H1 (cell line): ENCODE measurements at regions not wholly inside any gene's neighbourhood (a gene's known extent, or its start where the extent isn't known, plus 50 kb on each side); places are given as distances from the start of the nearest gene placed in this dataset.

Experiments
- CTCF ChIA-PET: fragments of 300-600 bp; sonication (Branson Sonifier 250); formaldehyde crosslinking; loops from one replicate; lab custom pipeline; 2021; ENCODE audit not compliant: partially characterized antibody; lab: Charles Lee
- POLR2A ChIA-PET: fragments of 300-600 bp; sonication (Branson Sonifier 250); formaldehyde crosslinking; loops from one replicate; lab custom pipeline; 2021; ENCODE audit warnings: inconsistent platforms; ENCODE audit not compliant: partially characterized antibody; lab: Charles Lee
- DNase-seq, 2 experiments: peaks; one replicate each; pipeline versions ENCODE4 v3.0.0 to v3.0.0-alpha.2; 2010 to 2022; ENCODE audit warnings: low spot score in 2 of 2, low read depth in 1 of 2, mixed read lengths in 1 of 2
- FAIRE-seq: peaks from 2 replicates; lab custom pipeline; 2011; peaks lifted over from hg19 to GRCh38; lab: Jason Lieb, UNC
- H2AFZ ChIP-seq: 2 replicates; pipeline ENCODE4 v1.8.1; 2012; ENCODE audit warnings: low read length, inconsistent platforms
- H2AK5ac ChIP-seq: 2 replicates; pipeline ENCODE4 v1.6.1; 2013; ENCODE audit warnings: low read depth, low read length
- H2BK120ac ChIP-seq: replicated peaks from 2 replicates; pipeline ENCODE3; 2013; ENCODE audit warnings: low read depth, low read length, inconsistent platforms
- H2BK12ac ChIP-seq: 2 replicates; pipeline ENCODE4 v1.6.1; 2013; ENCODE audit warnings: low read depth, low read length
- H2BK15ac ChIP-seq: 2 replicates; pipeline ENCODE4 v1.6.1; 2013; ENCODE audit warnings: low read length
- H2BK20ac ChIP-seq: 2 replicates; pipeline ENCODE4 v1.6.1; 2013; ENCODE audit warnings: low read length
- H2BK5ac ChIP-seq: 2 replicates; pipeline ENCODE4 v1.6.1; 2013; ENCODE audit warnings: low read depth, low read length
- H3K14ac ChIP-seq: 2 replicates; pipeline ENCODE4 v1.6.1; 2013; ENCODE audit warnings: inconsistent platforms; ENCODE audit not compliant: insufficient read length
- H3K18ac ChIP-seq: 2 replicates; pipeline ENCODE4 v1.6.1; 2013; ENCODE audit warnings: low read length; ENCODE audit errors: extremely low read depth
- H3K23ac ChIP-seq: 2 replicates; pipeline ENCODE4 v1.6.1; 2013; ENCODE audit warnings: inconsistent platforms; ENCODE audit not compliant: insufficient read length
- H3K23me2 ChIP-seq: 2 replicates; pipeline ENCODE4 v1.6.1; 2013; ENCODE audit warnings: low read depth, low read length
- H3K27ac ChIP-seq: 2 replicates; pipeline ENCODE4 v1.6.1; 2011; ENCODE audit warnings: low read depth, low read length, inconsistent platforms
- H3K27me3 ChIP-seq, 4 experiments: replicated peaks in 1 of 4; 1 replicate in 1 of 4; 2 replicates in 3 of 4; pipeline versions ENCODE4 v1.6.1 to v1.8.1; 2011 to 2013; ENCODE audit warnings: low read length in 3 of 4, mild to moderate bottlenecking in 3 of 4, inconsistent platforms in 2 of 4, mixed read lengths in 2 of 4, moderate library complexity in 1 of 4; ENCODE audit not compliant: control insufficient read depth in 3 of 4, insufficient read depth in 3 of 4; ENCODE audit errors: extremely low read depth in 1 of 4
- H3K36me3 ChIP-seq, 4 experiments: 2 replicates each; pipeline versions ENCODE4 v1.6.1 to v1.8.1; 2011 to 2013; ENCODE audit warnings: mild to moderate bottlenecking in 4 of 4, low read length in 3 of 4, moderate library complexity in 2 of 4, control low read depth in 1 of 4, inconsistent platforms in 1 of 4; ENCODE audit not compliant: insufficient read depth in 4 of 4, control insufficient read depth in 2 of 4
- H3K4ac ChIP-seq: replicated peaks from 2 replicates; pipeline ENCODE3; 2013; ENCODE audit warnings: low read length, low read depth, mixed read lengths, inconsistent platforms; ENCODE audit not compliant: insufficient read length
- H3K4me1 ChIP-seq, 4 experiments: replicated peaks in 1 of 4; 1 replicate in 1 of 4; 2 replicates in 3 of 4; pipeline versions ENCODE4 v1.6.1 to v1.8.1; 2011 to 2013; ENCODE audit warnings: low read length in 3 of 4, inconsistent platforms in 2 of 4, mixed read lengths in 1 of 4; ENCODE audit not compliant: insufficient read depth in 4 of 4, control insufficient read depth in 3 of 4
- H3K4me2 ChIP-seq, 2 experiments: 2 replicates each; pipeline versions ENCODE4 v1.6.1 to v1.8.1; 2011 to 2013; ENCODE audit warnings: low read depth in 2 of 2, low read length in 2 of 2, control low read depth in 1 of 2, inconsistent platforms in 1 of 2, mild to moderate bottlenecking in 1 of 2; ENCODE audit not compliant: insufficient read depth in 1 of 2
- H3K4me3 ChIP-seq, 4 experiments: fragments of 200-600, 300-600 bp in 1 of 4; sonication (generic), shearing (Covaris generic), sonication (Bioruptor Twin) in 1 of 4; 2 replicates each; pipeline versions ENCODE4 v1.5.1 to v1.8.1; 2011 to 2016; ENCODE audit warnings: low read length in 4 of 4, low read depth in 3 of 4, control low read depth in 2 of 4, inconsistent platforms in 2 of 4, mild to moderate bottlenecking in 2 of 4, mixed read lengths in 1 of 4, moderate library complexity in 1 of 4; ENCODE audit not compliant: insufficient read depth in 2 of 4; ENCODE audit errors: extremely low read depth in 1 of 4
- H3K56ac ChIP-seq: replicated peaks from 2 replicates; pipeline ENCODE3; 2013; ENCODE audit warnings: low read depth, mild to moderate bottlenecking, mixed read lengths, low read length, inconsistent platforms; ENCODE audit not compliant: insufficient read length
- H3K79me1 ChIP-seq: 2 replicates; pipeline ENCODE4 v1.6.1; 2013; ENCODE audit warnings: low read depth, low read length, control low read depth
- H3K79me2 ChIP-seq, 2 experiments: 2 replicates each; pipeline versions ENCODE4 v1.6.1 to v1.8.1; 2012 to 2013; ENCODE audit warnings: low read length in 2 of 2, mild to moderate bottlenecking in 2 of 2, inconsistent platforms in 1 of 2; ENCODE audit not compliant: insufficient read depth in 2 of 2, control insufficient read depth in 1 of 2
- H3K9ac ChIP-seq, 4 experiments: replicated peaks in 1 of 4; 1 replicate in 1 of 4; 2 replicates in 3 of 4; pipeline versions ENCODE4 v1.6.1 to v1.8.1; 2011 to 2013; ENCODE audit warnings: low read depth in 3 of 4, low read length in 3 of 4, control low read depth in 2 of 4, mild to moderate bottlenecking in 2 of 4, moderate library complexity in 2 of 4, inconsistent platforms in 1 of 4; ENCODE audit errors: extremely low read depth in 1 of 4
- H3K9me3 ChIP-seq, 2 experiments: 2 replicates each; pipeline versions ENCODE4 v1.6.1 to v1.8.1; 2012 to 2013; ENCODE audit warnings: mild to moderate bottlenecking in 2 of 2, moderate library complexity in 2 of 2, control low read depth in 1 of 2, inconsistent platforms in 1 of 2, low read depth in 1 of 2, low read length in 1 of 2, mixed read lengths in 1 of 2; ENCODE audit not compliant: insufficient read depth in 2 of 2
- H4K20me1 ChIP-seq, 2 experiments: replicated peaks in 1 of 2; 2 replicates each; pipeline versions ENCODE3 to v1.8.1; 2011 to 2013; ENCODE audit warnings: inconsistent platforms in 2 of 2, low read length in 2 of 2, mild to moderate bottlenecking in 1 of 2; ENCODE audit not compliant: insufficient read depth in 2 of 2, control insufficient read depth in 1 of 2
- H4K5ac ChIP-seq: 2 replicates; pipeline ENCODE4 v1.6.1; 2013; ENCODE audit warnings: low read length, low read depth, mixed read lengths, inconsistent platforms; ENCODE audit not compliant: insufficient read length
- H4K8ac ChIP-seq: 2 replicates; pipeline ENCODE4 v1.8.0; 2013; ENCODE audit warnings: mild to moderate bottlenecking, moderate library complexity, low read length, inconsistent platforms; ENCODE audit not compliant: insufficient read depth; ENCODE audit errors: extremely low read depth
- H4K91ac ChIP-seq: replicated peaks from 2 replicates; pipeline ENCODE3; 2013; ENCODE audit warnings: low read length, mixed read lengths, inconsistent platforms; ENCODE audit not compliant: insufficient read length
- BRCA1 ChIP-seq: IDR thresholded peaks from 2 replicates; pipeline ENCODE4 v1.6.1; 2012; ENCODE audit warnings: low read depth, low read length, improper control_type of control experiment
- CREB1 ChIP-seq: IDR thresholded peaks from 2 replicates; pipeline ENCODE4 v1.6.1; 2012; ENCODE audit warnings: inconsistent platforms
- EP300 ChIP-seq, 2 experiments: IDR thresholded peaks; 1 replicate in 1 of 2; 2 replicates in 1 of 2; pipeline ENCODE4 v1.6.1; 2011 to 2012; ENCODE audit warnings: low read depth in 2 of 2, low read length in 2 of 2, mild to moderate bottlenecking in 2 of 2, borderline replicate concordance in 1 of 2, inconsistent platforms in 1 of 2, moderate library complexity in 1 of 2
- EZH2 ChIP-seq: fragments of 200-600 bp; sonication (generic); IDR thresholded peaks from 2 replicates; pipeline ENCODE4 v1.7.1; 2012; ENCODE audit warnings: low read depth, mild to moderate bottlenecking, moderate library complexity, low read length, inconsistent platforms; ENCODE audit not compliant: severe bottlenecking
- POLR2A ChIP-seq, 2 experiments: IDR thresholded peaks; 1 replicate in 1 of 2; 2 replicates in 1 of 2; pipeline ENCODE4 v1.6.1; 2011; ENCODE audit warnings: low read depth in 2 of 2, low read length in 2 of 2, mild to moderate bottlenecking in 2 of 2; ENCODE audit errors: control extremely low read depth in 1 of 2
- RBBP5 ChIP-seq: IDR thresholded peaks from 2 replicates; pipeline ENCODE4 v1.7.1; 2012; ENCODE audit warnings: low read depth, mild to moderate bottlenecking, inconsistent platforms, low read length, moderate library complexity, borderline replicate concordance
- SP1 ChIP-seq: IDR thresholded peaks from 2 replicates; pipeline ENCODE4 v1.6.1; 2011; ENCODE audit warnings: low read depth, low read length
- SUZ12 ChIP-seq: fragments of 200-600 bp; sonication (generic); IDR thresholded peaks from 2 replicates; pipeline ENCODE4 v1.6.1; 2012; ENCODE audit warnings: mild to moderate bottlenecking, inconsistent platforms, low read length, moderate library complexity, mixed read lengths
- TBP ChIP-seq: IDR thresholded peaks from 2 replicates; pipeline ENCODE4 v1.6.1; 2011; ENCODE audit warnings: low read depth, low read length, improper control_type of control experiment
- WGBS, 2 experiments: shearing (Covaris generic) in 1 of 2; methylation state at CpG; one replicate each; pipeline versions ENCODE4 v1.1.6 to v1.1.7; 2013 to 2015; ENCODE audit warnings: low lambda C conversion rate in 2 of 2, mixed read lengths in 2 of 2, inconsistent platforms in 1 of 2, low coverage in 1 of 2, missing lambda C conversion rate in 1 of 2; ENCODE audit not compliant: insufficient replicate concordance in 2 of 2, insufficient coverage in 1 of 2, insufficient read length in 1 of 2; ENCODE audit errors: extremely low coverage in 1 of 2, missing lambda C conversion rate in 1 of 2; 5-methylcytosine and 5-hydroxymethylcytosine counted together
- TF ChIP-seq, protein P1 (sequence below): IDR thresholded peaks from 2 replicates; pipeline ENCODE4 v1.6.1; 2012; ENCODE audit warnings: inconsistent platforms
- TF ChIP-seq, protein P2 (sequence below): IDR thresholded peaks from 2 replicates; pipeline ENCODE4 v1.6.1; 2011; ENCODE audit warnings: low read length, improper control_type of control experiment

DNA sequence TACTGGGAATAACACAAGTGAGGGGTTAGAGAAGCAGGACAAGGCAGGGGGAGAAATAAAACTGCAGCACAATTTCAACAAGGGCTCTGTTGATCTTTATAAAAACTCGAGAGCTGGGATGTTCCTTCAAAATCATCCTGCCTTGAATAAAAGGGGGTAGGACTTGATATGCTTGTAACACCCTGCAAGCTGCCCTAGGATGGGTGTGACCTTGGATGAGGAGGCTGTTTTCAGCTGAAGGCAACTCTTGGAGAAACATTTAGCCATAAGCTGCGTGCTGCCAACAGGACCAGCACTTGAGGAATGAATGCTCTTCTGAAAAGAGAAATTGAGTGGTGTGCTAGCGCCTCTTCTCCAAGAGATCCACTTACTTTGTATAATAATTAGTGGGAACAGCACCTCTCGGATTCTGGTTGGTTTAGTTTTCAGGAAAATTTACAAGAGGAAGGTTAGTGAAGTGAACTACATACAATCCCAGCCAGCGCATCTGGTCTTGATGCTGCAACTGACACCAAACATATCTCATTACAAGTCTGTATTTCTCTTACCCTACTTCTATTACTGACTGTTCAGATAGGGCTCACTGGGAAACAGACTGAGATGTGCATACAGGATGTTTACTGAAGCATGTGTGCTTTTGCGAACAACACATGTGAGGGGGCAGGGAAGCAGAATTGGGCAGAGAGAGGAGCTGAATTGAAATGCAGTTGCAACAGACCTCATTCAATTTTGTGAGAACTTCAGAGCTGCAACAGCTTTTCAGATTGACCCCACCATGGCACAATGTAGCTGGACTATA lies 643.0 kb upstream of the GOLIM4 start:
- H2BK120ac ChIP-seq = no peak overlapping the region
- no peak overlapping the region for H2BK12ac ChIP-seq
- ChIA-PET POLR2A (interaction anchor here (1.2 kb wide), 1 partner anchor 9 kb away, joined by 3 read pairs; no protein-coding TSS in a partner anchor), CTCF (interaction anchor here (0.8 to 0.9 kb wide), 4 partner anchors 9 to 101 kb away, joined by 3 read pairs; no protein-coding TSS in a partner anchor)
- no peaks in the 10 kb centered on the region for H3K79me2 ChIP-seq
- peak overlapping the region; percentile 19; the same call in 1 of the 2 replicates for H2BK20ac ChIP-seq
- no peak overlapping the region for H3K18ac ChIP-seq
- H4K20me1 ChIP-seq = no peaks in the 10 kb centered on the region
- H3K56ac ChIP-seq = no peak overlapping the region
- peaks cover 0 to 6% of the 10 kb centered on the region in 2 experiments; a peak in 3 of 4 replicates for H3K9me3 ChIP-seq
- H2AFZ ChIP-seq = 0 out of 2 replicates have a peak overlapping the region, but pooled peaks have one; percentile 36
- H4K5ac ChIP-seq = no peak overlapping the region
- no peak overlapping the region for H3K4me3 ChIP-seq
- H3K4ac ChIP-seq = no peak overlapping the region
- H3K27me3 ChIP-seq = peaks cover 0 to 1% (median 0%) of the 10 kb centered on the region in 4 experiments; a peak in 1 of 7 replicates
- no peak for FAIRE-seq
- H3K36me3 ChIP-seq = no peaks in the 10 kb centered on the region
- H2AK5ac ChIP-seq = no peak overlapping the region
- WGBS, 2 experiments = 87% methylated on average over 6 of the region's 6 CpGs; no CpG with 5 or more reads in 1 of the 2 experiments
- H3K4me1 ChIP-seq = peaks cover 0 to 5% (median 2%) of the 10 kb centered on the region in 4 experiments; a peak in 3 of 7 replicates
- H3K14ac ChIP-seq = no peak overlapping the region
- H3K23me2 ChIP-seq = no peaks in the 10 kb centered on the region
- no peak overlapping the region for H2BK5ac ChIP-seq
- no peak overlapping the region for H3K9ac ChIP-seq
- H3K4me2 ChIP-seq = peak overlapping the region in 1 of 2 experiments; percentile 11; a peak in 1 of 4 replicates
- no peaks in the 10 kb centered on the region for H3K79me1 ChIP-seq
- DNase-seq = no peak
- H4K91ac ChIP-seq = no peak overlapping the region
- no peak overlapping the region for H2BK15ac ChIP-seq
- H4K8ac ChIP-seq = no peak overlapping the region
- H3K23ac ChIP-seq = no peak overlapping the region
- no peak overlapping the region for H3K27ac ChIP-seq
- no peak for TF ChIP-seq TBP
- no peak for TF ChIP-seq RBBP5
- TF ChIP-seq, protein P1, sequence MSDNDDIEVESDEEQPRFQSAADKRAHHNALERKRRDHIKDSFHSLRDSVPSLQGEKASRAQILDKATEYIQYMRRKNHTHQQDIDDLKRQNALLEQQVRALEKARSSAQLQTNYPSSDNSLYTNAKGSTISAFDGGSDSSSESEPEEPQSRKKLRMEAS = no peak
- TF ChIP-seq POLR2A (IDR thresholded peaks at IDR 0.05; ENCODE audit: control extremely low read depth in 1 of 2, low read depth in 2 of 2, low read length in 2 of 2) = no peak
- no peak for TF ChIP-seq EP300 (IDR thresholded peaks at IDR 0.05; ENCODE audit: borderline replicate concordance in 1 of 2, low read depth in 2 of 2, low read length in 2 of 2)
- TF ChIP-seq, protein P2, sequence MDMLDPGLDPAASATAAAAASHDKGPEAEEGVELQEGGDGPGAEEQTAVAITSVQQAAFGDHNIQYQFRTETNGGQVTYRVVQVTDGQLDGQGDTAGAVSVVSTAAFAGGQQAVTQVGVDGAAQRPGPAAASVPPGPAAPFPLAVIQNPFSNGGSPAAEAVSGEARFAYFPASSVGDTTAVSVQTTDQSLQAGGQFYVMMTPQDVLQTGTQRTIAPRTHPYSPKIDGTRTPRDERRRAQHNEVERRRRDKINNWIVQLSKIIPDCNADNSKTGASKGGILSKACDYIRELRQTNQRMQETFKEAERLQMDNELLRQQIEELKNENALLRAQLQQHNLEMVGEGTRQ = no peak
- TF ChIP-seq CREB1 = no peak
- TF ChIP-seq SUZ12 = no peak
- no peak for TF ChIP-seq BRCA1
- no peak for TF ChIP-seq EZH2
- no peak for TF ChIP-seq SP1
